AG10803 (cell line): ENCODE measurements at regions not wholly inside any gene's neighbourhood (a gene's known extent, or its start where the extent isn't known, plus 50 kb on each side); places are given as distances from the start of the nearest gene placed in this dataset.

Source experiments
- DNase-seq: peaks from one replicate; pipeline ENCODE4 v3.0.0; 2010; ENCODE audit warnings: low read depth
- H3K4me3 ChIP-seq: 2 replicates; pipeline ENCODE4 v1.5.1; 2011; ENCODE audit warnings: mild to moderate bottlenecking, low read length, control low read depth
- TF ChIP-seq, protein P1 (sequence below): conservative IDR thresholded peaks from 2 replicates; pipeline ENCODE4 v1.5.1; 2011; ENCODE audit warnings: mild to moderate bottlenecking, low read length, control low read depth, inconsistent platforms

DNA sequence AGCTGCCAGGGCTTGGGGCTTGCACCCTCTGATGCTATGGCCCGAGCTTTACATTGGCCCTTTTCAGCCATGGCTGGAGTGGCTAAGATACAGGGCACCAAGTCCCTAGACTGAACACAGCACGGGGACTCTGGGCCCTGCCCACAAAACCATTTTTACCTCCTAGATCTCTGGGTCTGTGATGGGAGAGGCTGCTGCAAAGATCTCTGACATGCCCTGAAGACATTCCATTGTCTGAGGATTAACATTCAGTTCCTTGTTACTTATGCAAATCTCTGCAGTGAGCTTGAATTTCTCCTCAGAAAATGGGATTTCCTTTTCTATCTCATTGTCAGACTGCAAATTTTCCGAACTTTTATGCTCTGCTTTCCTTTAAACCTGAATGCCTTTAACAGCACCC is 337.0 kb upstream of the SMC2 start:
- TF ChIP-seq, protein P1, sequence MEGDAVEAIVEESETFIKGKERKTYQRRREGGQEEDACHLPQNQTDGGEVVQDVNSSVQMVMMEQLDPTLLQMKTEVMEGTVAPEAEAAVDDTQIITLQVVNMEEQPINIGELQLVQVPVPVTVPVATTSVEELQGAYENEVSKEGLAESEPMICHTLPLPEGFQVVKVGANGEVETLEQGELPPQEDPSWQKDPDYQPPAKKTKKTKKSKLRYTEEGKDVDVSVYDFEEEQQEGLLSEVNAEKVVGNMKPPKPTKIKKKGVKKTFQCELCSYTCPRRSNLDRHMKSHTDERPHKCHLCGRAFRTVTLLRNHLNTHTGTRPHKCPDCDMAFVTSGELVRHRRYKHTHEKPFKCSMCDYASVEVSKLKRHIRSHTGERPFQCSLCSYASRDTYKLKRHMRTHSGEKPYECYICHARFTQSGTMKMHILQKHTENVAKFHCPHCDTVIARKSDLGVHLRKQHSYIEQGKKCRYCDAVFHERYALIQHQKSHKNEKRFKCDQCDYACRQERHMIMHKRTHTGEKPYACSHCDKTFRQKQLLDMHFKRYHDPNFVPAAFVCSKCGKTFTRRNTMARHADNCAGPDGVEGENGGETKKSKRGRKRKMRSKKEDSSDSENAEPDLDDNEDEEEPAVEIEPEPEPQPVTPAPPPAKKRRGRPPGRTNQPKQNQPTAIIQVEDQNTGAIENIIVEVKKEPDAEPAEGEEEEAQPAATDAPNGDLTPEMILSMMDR = no peak
- DNase-seq = no peak
- H3K4me3 ChIP-seq = no peak overlapping the region

DNA sequence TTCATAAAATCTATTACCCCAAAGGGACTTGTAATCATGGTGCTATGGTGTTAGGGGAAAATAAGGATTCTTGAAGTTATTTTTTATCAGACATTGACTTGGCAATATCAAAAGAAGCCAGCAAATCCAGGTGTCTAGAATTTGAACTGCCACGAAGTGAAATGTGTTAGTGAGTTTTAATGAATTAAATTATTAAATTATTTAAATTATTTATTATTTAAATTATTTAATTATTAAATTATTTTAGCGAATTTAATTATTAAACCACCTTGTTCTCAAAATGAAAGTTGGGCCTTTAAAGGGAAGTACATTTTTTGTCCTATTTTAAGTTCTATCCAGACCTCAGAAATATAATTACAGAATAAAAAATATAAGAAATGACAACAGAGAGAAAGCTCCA is 332.6 kb upstream of the SMC2 start:
- H3K4me3 ChIP-seq = no peak overlapping the region
- TF ChIP-seq, protein P1 = no peak
- no peak for DNase-seq

DNA sequence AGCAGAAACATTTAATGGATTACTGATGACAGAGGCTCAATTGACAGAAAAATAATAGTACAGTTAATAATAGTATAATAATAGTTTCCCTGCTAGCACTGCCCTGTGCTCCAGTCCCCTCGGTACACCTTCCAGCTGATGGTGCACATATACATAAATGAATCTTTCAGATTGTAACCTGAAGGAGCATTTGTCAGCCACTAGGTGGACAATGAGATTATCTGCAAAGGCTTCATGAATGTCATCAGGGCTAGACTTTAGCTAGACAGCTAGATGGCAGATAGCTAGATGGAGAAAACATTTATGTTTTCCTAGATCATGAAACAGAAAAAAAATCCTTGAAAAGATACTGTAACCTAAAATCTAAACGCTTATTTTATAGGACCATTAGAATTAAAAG is 304.4 kb upstream of the SMC2 start:
- TF ChIP-seq, protein P1 = no peak
- H3K4me3 ChIP-seq = no peak overlapping the region
- DNase-seq = no peak

DNA sequence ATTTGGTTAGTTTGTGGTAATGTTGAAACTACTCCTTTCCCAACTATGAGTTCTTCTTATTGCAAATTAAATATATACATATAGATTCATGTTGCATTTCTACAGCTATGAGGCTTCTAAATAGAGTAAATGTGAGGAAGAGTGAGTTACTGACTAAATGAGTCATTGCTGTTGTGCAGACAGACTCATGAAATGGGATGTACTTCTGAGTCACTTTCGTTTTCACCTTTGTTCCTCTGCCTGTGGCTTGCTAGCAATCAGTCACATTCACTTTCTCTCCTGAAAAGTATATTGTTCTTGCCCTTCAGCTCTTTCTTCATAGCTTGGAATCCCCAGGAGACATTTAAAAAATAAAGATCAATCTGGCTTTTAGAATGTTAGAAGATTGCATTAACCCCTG is 295.5 kb upstream of the SMC2 start:
- TF ChIP-seq, protein P1 = no peak
- DNase-seq = no peak
- H3K4me3 ChIP-seq = no peak overlapping the region

DNA sequence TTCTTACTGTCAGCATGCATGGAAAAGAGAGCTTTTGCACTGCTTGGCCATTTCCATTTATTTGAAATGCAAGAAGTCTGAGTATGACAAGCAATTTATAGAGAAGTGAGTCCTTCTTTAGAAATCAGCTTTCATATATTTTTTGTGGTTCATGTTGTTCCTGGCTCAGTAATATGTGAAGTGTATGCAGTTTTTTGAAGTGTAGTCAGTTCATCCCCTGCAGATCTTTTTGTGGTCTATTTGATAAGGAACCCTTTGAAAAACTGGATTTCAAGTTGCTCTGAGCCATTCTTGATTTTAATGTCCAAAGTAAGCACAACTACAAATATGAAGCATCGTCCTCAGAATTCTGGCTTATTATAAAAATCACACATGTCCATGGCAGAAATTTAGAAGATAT is 294.1 kb upstream of the SMC2 start:
- no peak for DNase-seq
- no peak overlapping the region for H3K4me3 ChIP-seq
- TF ChIP-seq, protein P1 = no peak

DNA sequence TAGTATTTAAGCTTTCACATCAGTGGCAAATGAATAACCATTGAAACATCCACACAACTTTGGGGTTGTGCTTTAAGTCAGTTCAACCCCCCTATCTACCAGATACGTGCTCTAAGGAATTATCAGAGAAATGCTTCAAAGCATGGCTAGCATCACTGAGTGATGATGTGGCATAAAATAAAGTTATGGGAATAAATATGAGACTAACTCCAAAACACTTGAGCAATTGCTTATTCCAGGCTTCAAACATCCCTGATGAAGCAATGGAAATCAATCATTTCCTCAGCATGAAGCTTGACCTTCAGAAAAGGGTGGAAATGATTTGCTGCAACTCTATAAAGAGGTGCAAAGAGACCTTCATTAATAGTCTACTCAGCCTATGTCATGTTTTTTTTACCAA is 292.0 kb upstream of the SMC2 start:
- H3K4me3 ChIP-seq = no peak overlapping the region
- TF ChIP-seq, protein P1 = no peak
- DNase-seq = no peak

DNA sequence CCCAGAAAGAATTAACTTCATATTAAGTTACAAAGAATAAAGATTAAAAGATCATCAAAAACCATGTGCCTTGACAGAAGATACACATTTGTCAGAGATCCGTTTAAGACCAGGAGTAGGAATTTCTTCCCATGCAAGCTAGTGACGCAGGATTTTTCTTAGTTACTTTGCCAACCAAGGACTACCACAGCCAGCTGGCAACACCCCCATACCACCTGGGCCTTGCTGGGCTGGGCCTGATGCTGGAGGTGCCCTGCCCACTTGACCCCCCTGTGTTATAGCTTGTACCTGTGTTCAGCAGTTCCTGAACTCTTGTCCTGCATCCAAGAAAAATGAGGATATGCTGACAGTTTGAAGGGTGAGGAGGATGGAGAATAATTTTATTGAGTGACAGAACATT is 290.9 kb upstream of the SMC2 start:
- H3K4me3 ChIP-seq = no peak overlapping the region
- TF ChIP-seq, protein P1 = no peak
- DNase-seq = no peak
